IPS DF 19.7 (cell line): ENCODE measurements at regions not wholly inside any gene's neighbourhood (a gene's known extent, or its start where the extent isn't known, plus 50 kb on each side); places are given as distances from the start of the nearest gene placed in this dataset.
"Not testable (repeated sequence)": the region's sequence is repeated elsewhere in the genome, so short reads cannot be mapped to it uniquely, and the experiment has no call there.

Source experiments
- DNase-seq: peaks from one replicate; pipeline ENCODE4 v3.0.0-alpha.2; 2013; ENCODE audit warnings: low read depth, low spot score

DNA sequence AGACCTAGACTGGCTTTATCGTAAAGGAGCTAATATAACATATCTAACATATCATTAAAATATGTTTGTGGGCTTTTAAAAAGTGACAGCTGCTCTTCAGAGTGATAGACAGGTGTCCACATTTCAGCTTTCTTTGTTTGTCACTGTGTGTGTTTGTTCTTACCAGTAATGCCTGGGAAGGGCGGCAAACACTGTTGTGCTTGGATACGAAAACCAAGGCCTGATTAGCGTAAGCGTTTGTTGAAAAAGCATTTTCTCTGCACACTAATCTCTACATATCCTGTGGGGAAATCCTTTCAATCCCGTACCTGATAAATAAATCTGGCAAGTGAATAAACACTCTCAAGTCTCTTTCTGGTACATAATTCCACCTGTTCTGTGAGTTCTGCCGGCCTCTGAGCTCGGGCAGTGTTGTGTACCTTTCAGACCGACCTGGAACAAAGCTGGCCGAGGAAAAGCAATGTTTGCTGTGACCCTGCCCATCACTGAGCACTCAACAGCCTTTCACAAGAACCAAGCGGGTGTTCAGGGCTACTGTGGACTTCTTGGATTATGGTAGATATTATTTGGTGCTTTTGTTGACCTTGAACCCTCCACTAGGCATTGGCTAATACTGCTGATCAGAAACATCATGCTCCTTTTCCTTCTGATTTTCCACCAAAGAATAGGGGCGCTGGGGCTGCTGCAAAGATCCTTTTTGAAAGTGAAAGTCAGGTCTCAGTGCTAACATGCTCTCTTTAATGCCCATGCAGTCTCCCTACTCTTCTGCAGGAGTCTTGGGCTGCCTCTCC, 100.4 kb downstream of the CD83 start:
- DNase-seq: no peak

DNA sequence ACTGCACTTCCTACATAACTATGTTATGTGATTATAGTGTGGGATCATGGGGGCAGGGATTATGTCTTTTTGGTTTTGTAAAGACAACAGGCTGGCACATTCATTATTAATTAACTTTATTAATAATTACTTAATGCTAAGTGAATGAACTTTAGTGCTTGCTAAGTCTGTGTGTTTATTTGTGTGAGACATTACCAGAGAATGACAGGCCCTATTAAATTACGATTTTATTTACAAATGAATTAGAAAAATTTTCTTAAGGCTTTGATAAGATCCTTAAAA, 100.9 kb downstream of the CD83 start:
- no peak for DNase-seq

DNA sequence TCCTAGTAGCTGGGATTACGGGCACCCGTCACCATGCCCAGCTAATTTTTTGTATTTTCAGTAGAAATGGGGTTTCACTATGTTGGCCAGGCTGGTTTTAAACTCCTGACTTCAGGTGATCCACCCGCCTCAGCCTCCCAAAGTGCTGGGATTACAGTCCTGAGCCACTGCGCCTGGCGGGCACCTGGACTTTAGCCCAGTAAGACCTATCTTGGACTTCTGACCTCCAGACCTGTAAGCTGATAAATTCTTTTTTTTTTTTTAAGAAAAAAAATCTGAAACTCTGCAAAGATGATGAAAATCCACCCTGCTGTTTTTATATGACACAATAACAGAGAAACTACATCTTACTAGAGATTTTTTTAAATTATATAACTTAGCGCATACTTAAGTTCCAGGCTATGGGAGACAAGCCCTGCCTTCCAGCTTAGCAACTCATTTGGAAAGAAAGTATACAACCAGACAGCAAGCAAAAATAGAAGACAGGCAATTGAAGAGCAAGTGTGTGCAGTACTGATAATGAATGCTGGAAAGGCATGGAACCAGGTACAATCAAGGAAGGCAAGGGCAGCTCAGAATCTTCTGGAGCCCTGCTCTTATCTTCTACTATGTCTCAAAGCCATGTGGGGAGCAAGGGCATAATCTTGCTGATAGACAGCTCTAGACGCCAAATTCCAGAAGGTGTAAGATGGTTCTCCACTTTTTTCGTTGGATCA, 104.2 kb downstream of the CD83 start:
- DNase-seq: no peak

DNA sequence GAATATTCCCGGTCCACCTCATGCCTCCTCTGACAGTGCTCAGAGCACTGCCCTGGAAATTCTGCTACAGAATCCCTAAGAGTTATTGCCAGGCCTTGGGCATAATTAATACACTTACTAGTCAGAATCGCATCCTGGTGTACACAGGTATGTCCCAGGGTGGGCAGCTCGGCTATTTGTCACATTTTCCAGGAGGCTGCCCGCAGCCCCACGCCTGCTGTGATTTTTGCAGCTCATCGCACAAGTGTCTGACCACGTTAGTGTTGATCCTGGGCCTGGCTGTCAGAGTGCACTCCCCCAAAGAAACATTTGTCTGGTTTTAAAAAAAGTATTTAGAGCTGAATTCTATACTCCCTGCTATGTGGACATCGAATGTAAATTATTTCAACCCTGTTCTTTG, 105.4 kb downstream of the CD83 start:
- no peak for DNase-seq

DNA sequence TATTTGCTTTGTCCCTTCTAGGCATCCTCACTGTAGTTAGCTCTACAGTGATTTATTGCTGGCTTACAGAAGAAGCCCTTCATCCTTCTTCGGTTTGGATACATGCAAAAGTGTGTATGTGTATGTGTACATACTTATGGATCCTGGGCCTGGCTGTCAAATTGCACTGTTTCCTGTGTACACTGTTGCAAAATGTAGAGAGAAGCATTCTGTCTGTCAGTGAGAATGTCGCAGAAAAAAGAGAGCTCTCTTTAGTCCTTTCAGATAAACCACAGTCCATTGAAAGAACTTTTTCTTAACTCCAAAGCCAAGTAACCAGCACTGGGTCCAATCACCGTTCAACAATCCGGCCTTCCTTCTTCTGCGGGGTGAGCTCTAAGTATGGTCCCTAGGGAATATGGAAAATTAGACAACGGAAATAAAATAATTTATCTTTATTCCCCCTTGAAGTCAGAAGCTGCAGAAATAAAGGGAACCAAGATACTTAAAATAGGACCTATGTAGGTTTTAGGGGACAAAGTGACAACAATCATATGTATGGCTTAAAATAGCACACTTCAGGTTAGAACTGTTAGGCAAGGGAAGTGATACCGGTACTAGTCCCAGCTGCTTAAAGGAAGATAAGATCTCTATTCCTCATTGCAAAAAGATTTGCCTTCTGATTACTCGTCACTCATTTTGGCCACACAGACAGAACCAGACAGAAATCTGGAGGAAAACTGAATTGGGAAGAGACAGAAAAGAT, 107.0 kb downstream of the CD83 start:
- no peak for DNase-seq

DNA sequence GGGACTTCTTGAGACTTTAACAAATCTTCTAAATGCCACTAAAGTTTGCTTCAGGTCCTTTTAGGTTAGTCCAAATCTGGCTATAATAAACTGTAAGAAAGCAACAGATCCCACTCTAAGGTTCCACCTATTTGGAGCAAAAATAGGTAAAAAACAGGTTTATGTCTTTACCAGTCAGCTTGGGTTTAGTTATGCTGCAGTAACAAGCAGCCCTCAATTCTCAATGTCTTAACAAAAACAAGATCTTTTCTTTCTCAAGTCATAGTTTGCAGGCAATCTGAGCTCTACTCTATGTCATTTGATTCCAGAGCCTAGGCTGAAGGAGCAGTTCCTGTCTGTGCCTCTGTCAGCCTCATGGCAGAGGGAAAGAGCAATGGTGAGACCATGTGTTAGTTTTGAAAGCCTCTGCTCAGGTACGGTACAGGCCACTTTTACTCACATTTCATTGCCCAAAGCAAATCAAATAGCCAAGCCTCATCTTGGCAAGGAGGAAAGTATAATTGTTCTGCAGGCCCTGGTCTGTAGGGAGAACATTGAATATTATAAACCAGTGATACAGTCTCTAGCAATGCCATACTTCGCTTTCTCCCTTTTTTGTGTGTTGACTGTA, 108.6 kb downstream of the CD83 start:
- DNase-seq: no peak

DNA sequence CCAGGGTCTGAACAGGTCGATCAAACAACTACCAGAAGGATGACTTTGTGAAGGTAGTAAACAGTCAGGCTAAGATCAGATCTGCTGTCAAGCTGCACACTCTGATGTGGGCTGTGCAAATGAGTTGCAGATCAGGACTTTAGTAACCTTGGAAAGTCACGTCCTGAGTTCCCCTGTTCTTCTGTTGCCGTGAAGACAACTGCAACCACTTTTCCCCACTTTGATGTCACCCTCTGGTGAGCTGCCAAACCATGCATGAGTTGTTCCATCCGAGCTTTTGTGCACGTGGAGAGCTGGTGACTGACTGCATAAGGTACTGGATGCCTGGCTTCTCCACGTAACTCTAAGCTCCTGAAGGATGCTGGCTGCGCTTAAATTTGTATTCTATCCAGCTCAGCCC, 111.0 kb downstream of the CD83 start:
- no peak for DNase-seq

DNA sequence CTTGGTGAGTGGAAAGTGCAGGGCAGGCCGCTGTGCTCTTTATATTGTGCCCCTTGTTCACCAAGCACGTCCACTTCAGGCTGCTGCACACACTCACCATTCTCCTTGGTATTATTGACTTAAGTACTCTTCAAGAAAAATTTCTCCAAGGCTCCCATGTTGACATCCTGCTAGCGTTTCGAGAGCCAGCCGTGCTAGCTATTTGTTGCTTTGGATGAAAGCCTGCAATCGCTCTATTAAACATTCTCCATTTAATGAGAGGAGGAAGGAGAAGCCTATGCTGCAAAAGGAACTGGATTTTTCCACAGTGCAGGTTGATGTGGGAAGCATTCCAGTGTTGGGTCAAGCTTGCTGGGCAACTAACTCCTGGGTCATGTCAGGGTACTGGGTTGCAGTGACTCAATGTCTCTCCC, 113.5 kb downstream of the CD83 start:
- no peak for DNase-seq

DNA sequence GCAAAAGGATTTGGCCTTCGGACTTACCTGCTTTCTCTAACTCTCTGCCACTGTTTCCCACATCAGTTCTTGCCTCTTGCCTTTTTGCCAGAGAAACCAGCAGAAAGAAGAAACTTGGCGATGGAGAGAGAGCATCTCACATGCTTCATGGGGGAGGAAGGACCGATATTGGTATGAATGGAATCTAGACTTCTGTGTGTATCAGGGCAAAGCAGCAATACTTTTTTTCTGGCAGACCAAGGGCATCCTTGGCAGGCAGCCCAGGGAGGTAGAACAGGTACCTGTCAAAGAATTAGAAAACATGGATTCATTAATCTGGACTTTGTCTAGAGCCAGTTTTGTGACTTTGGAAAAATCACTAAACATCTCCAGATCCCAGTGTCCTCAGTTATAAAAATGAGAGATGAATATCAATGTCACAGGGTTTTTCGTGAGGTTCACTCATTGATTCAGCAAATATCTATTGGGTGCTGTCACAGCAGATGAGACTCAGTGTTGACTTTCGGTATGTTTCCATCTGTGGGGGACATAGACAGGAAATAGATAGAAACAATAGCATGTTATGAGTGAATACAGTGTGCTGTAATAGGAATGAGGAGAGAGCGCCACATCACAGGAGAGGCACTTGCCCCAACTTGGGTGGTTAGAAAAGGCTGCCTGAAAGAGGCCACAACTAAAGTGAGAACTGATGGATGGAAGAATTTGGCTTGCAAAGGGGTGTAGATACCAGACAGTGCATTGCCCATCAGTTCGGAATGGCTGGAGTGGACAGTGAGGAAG, 114.1 kb downstream of the CD83 start:
- no peak for DNase-seq

DNA sequence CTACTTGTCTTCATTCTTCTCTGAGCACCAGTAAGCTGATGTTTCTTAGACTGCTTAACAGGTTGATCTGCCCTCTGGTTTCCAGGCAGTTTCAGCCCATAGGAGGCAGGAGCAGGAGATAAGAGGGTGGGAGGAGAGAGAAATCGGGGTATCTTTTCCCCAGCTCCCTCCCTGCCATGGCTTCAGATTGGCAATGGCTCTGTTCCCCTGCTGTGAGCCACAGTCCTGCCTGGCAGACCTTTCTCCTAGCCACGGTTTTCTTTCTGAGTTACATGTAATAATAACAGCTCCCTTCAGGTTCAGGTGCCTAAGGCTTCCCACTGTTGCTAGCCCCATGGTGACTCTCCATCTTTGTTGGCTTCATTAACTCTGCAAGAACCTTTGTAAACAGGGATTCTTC, 115.3 kb downstream of the CD83 start:
- DNase-seq: no peak

DNA sequence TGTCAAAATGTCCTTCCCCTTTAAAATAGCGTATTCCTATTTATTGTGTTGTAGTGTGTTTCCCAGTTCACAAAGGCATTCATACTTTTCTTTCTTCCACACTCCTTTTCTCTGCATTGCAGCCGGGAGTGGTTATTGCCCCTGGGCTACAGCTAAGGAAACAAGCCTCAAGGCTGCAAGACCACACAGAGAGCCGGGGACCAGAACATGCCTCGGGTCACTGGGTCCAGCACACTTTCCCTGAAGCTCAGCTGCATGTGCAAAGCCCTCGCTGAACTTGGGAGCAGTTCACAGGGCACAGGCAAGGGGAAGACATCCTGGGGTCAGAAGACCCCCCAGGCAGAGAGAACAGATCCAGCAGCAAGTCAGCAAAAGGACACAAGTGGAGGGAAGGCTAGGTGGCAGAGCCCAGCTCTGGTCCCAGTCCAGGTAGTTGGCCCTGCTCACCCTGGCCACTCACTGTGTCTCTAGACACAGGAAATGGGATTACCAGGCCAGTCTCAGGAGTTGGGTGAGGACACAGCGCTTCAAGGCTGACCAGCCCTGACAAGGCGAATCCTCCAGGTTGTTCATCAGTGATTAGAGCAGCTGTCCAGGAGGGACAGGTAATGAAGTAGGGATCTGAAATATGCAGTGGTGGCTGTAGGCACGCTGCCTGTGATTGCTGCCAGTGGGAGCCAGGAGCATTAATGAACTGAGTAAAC, 118.2 kb downstream of the CD83 start:
- no peak for DNase-seq

DNA sequence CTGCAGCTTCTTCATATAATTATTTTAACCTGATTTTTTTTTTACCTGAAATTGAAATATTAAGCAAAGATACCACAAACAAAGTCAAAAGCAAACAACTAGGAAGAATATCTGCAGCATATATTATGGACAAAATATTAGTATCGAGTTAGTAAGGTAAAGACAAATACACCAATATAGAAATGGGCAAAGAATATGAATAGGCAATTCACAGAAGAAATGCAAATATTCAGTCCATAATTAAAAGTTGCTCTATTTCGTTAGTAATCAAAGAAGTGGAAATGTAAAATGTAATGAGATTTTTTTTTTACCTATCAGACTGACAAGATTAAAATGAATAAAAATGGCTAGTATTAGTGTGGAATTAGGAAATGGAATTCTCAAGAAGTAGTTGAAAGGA, 121.5 kb downstream of the CD83 start:
- no peak for DNase-seq

DNA sequence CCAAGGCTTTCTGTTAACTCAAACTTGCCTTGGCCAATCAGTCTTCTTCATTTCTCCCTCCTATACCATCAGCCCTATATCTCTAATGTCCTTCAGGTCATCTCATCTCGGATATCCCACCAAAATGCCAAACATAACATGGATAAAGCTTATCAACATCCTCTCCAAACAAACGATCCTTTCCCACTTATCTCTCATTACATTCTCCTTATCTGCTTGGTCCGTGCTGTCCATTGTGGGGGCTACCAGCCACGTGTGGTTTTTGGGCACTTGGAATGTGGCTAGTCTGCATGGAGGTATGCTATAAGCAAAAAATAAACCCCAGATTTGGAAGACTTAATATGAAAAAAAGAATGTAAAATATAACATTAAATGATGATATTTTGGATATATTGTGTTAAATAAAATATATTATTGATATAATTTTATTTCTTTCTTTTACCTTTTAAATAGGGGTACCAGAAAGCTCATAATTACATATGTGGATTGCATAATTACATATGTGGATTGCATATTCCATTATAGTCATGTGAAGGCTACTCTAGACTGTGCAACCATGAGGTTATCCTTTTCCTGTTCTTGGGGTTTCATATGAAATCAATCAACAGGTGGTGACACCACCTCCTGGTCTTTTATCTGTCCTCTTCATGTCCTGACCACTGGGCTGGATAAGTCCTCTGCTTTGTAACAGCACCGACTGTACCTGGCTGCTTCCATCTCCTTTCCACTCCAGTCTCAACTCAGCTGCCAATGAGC, 123.0 kb downstream of the CD83 start:
- no peak for DNase-seq

DNA sequence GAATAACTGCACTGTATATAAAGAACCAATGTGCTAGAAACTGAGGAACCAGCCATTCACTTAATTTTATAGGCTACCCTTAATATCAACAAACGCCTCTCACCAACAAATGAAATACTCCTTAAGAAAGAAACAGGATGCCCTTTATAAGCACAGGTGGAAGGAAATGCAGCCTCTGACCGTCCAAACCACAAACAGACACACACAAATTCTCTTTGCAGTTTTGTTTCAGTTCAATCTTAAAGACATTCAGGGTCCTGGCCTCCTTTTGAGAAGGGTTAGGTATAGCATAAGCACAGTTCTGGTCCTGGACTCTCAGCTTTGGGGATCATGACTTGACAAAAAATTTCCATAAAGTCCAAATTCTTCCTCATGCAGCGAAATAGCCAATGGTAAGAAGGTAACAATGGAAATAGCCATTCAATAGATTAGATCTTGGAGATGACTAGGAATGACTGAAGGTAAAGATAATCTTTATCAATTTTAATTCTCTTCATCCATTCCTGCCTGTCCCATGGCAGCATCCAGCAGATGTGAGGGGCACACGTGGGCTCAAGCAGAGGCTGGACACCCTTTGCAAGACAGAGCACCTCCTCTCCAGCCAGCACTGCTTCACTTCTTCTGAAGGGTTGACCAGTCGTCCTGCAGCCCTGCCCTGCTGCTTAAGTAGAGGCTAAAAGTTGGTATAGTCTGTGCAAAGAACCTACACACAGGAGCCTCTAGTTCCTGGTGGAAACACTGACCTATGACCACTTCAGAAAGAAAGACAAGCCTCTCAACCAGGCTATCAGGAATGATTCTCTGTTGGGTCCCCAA, 123.9 kb downstream of the CD83 start:
- DNase-seq: no peak

DNA sequence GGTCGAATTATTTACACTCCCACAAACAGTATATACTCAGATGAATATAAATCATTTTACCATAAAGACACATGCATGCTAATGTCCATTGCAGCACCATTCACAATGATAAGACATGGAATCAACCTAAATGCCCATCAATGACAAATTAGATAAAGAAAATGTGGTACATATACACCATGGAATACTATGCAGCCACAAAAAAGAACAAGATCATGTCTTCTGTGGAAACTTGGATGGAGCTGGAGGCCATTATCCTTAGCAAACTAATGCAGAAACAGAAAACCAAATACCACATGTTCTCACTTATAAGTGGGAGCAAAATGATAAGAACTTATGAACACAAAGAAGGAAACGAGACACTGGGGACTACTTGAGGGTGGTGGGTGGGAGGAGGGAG, 125.3 kb downstream of the CD83 start:
- not testable (repeated sequence) for DNase-seq

DNA sequence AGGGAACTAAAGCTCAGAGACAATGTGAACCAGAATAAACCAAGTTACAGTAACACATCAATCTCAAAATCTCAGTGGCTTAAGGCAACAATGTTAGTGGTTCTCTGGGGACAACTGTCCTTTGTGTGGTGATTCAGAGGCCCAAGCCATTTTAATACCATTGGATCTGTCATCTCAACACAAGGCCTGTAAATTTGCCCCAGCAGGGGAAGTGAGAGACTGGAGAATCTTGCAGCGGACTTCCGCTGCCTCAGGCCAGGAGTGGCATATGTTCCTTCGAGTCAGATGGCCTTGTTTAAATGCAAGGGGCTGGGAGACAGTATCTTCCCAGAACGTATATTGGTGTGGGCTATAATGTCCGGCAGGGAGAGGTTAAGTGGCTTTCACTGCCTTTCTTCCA, 126.0 kb downstream of the CD83 start:
- no peak for DNase-seq

DNA sequence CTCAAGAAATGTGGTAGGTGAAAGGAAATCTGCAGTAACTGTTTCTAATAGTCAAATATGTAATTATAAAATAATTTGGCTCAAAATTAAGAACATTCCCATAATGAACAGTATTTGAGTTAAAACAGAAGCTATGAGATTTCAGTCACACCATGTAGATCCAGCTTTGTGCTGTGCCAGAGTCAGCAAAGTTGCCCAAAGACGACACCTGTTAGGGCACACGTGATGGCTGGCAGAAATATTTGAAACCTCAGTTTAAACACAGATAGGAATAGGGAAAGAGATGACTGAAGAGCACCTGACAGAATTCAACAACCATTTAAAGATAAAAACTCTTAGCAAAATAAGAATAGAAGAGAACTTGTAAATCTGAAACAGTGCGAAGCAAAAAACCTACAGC, 129.3 kb downstream of the CD83 start:
- no peak for DNase-seq

DNA sequence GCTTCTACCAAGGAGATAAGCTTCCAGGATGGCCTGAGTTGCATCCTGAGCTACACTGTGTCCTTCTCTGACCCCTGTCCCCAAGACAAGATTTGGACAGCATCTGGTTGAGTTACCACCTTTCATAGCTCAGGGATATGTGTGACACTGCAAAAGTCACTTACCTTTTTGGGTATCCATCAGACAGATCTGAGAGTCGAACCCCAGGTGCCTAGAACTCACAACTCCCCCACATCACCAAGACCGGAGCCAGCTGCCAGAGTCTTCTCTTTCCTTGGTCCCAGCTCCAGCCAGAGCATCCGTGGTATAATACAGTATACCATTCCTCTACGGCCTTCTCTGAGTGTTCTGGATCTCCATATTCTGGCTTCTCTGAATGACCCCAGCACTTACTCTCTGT, 133.0 kb downstream of the CD83 start:
- no peak for DNase-seq

DNA sequence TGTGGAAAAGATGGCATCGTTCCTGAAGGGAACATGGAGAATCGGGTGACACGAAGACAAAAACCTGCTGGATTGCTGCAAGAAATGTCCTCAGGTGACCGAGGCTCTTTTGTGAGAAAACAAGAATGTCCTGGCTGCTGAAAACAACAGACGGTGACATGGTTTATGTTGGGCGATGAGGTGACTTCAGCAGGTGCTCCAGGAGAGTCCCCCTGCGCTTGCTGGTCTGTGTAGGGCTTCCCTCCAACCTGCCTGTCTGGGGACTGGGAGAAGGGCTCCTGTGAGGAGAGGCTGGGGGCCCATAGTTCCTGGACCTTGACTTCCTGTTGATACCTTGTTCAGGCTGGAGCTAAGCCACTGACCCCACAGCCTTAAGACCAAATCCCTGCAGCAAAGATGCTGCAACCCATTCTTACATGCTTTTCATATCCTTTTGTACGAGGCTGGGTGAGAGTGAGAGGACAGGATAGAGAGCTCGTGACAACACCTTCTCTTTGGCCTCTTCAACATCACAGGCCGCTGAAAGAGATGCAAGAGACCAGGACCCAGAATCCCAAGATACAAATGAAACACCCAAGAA, 134.8 kb downstream of the CD83 start:
- DNase-seq: no peak
